Stimulated activated CD4-positive, alpha-beta T cell treated with anti-CD3 and anti-CD28 coated beads, Interleukin-1b, Interleukin-23, amount 100 ng/mL, for 1 hour (primary cell): ENCODE measurements at regions not wholly inside any gene's neighbourhood (a gene's known extent, or its start where the extent isn't known, plus 50 kb on each side); places are given as distances from the start of the nearest gene placed in this dataset.

ENCODE experiments used
- DNase-seq, 2 donors: peaks; one replicate each; pipeline ENCODE4 v3.0.0-alpha.2; 2020; ENCODE audit warnings: low read depth in 2 of 2

DNA sequence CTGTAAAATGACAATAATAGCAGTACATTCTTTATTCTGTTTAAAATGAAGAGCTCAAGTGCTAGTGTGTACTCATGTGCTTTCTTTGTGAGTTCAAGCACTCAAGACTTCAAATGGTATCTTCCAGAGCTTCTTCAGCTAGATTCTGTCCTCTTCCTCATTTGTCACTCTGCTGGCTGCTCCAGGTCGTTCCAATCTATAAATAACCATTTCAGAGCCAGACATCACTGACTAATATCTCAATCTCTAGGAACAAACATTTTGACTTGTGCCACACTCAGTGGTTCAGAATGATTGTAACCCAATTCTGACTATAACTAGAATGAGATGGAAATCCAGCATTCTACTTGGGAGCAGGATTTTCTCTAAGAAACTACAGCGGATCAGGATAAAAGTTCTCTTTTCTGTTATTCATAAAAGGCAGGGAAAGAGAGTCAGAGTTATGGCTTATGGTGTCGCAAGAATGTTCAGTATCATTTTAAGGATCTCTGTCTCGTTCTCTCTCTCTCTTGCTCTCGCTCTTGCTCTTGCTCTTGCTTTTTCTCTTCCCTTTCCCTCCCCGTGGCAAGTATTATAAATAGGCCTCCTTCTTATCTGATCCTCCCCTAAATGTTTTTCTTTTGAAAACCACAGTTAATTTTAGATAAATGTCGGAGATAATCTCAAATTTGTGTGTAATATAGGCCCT is 116.3 kb upstream of the MAF start:
- DNase-seq = no peak

DNA sequence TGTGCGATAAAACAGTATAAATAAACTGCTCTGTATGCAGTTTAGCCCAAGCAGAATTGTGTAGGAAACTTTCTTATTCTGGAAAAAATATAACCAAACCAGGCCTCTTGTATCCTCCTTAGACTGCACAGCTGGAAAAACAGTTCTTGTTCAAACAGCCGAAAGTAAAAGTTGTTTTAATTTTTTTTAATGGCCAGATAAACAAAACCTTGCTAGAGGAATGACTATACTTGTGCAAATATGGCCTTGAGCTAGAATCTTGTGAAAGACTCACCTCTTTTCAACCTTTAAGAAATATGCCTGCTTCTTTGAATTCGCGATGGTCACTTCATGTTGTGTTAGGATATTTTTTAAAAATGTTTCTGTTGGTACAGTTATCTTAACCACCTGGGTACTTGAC is 114.5 kb upstream of the MAF start:
- no peak for DNase-seq

DNA sequence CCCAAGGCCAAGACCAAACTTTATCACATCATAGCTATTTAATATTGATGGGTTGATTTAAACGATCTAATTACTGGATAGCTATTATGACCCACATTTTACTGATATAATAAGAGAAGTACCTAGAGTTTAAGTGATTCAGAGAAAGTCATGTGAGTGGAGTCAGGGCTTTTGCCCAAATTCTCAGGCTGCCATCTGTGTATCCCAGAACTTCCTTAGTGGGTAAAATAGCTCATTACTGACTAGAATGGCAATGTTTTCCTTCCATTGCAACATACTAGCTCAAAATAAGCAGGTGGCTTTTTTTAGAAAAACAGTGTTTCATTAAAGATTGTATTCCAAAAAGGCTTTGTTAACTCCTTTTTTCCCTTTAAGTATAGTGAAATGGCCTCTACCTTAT is 113.9 kb upstream of the MAF start:
- no peak for DNase-seq

DNA sequence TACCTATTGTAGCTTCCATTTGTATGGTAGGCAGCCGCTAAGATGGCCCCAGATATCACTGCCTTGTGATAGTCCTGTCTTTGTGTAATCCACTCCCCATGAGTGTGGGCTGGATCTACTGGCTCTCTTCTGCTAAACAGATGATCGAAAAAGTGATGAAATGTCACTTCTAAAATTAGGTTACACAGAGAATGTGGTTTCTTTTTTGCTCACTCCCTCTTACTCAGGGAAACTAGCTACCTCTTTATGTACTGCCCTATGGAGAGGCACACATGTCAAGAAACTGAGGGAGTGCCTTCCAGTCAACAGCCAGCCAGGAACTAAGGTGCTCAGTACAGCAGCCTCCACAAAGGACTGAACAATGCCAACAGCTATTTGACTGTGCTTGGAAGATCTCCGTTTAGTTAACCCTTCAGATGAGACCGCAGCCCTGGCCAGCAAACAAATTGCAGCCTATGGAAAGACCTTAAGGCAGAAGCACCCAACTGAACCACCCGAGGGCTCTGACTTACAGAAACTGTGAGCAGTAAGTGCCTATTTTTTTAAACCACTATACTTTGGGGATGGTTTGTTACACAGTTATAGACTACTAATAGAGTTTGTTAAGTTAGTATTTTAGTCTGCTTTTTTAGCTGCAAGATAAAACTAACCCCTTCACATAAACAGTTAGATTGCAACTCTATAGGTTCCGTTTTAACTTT is 113.2 kb upstream of the MAF start:
- DNase-seq = no peak

DNA sequence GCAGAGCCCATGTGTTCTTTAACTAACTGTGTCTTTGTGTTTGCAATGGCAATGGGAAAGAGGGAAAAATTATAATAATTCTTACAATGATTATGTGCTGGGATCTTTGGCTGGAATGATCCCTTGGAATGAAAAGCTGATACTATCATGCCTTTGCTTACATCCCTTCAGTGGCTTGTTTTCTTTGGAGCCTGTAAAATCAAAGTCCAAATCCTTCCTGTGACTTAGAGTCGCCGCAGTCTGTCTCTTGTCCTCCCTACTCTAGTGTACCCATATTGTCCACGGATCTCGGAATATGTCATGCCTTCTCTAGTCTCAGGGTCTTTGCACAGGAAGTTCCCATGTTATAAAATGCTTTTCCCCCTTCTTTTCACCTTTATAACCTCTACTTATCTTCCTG is 111.7 kb upstream of the MAF start:
- DNase-seq = no peak

DNA sequence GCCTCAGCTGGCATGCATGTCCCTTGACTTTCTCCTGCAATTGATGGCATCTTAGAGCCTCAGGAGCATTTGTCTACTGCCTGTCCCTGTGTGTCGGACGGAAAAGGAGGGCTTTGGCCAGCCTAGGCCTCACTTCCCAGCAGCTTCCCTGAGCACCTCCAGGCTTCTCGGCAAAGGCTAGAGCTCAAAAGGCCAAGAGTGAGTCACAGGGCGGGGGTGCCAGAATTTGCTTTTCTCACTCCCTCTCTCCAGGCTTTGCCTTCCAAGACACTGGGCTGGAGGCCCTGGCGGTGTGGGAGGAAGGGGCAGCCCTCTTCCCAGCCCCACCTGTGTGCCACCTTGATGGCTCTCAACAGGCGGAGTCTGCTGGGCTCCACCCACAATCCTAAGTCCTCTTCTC is 107.3 kb upstream of the MAF start:
- no peak for DNase-seq

DNA sequence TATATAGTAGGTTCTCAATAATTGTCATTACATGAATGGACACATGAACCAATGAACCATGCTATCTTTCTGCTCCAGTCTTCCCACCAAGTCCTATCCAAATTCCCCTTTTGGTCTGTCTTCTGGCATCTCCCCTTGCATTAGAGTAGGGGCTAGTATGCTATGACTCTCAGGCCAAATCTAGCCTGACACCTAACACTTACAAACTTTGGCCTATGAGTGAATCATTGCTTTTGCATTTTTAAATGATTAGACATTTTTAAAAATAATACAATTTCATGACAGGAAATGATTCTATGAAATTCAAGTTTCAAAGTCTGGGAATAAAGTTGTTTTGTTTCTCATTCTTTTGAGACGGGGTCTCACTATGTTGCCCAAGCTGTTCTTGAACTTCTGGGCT is 102.5 kb upstream of the MAF start:
- DNase-seq = no peak

DNA sequence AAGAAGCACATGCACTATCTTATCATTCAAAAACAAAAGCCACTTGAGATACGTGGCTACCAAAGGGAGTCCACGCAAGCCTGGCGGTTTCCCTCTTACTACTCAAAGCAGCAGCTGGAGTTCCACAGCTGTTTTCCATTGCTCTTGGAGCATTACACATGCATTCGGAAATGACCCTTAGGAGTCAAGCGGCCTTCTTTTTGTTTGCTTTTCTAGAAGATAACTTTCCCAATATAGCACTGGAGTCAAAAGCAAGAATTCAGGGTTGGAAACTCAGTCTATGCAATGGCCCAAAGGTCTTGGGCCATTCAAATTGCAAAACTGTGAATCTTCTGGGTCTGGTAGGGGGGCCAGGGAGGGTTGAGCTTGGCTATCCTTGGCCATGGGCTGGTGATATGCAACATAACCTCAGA is 97.8 kb upstream of the MAF start:
- no peak for DNase-seq

DNA sequence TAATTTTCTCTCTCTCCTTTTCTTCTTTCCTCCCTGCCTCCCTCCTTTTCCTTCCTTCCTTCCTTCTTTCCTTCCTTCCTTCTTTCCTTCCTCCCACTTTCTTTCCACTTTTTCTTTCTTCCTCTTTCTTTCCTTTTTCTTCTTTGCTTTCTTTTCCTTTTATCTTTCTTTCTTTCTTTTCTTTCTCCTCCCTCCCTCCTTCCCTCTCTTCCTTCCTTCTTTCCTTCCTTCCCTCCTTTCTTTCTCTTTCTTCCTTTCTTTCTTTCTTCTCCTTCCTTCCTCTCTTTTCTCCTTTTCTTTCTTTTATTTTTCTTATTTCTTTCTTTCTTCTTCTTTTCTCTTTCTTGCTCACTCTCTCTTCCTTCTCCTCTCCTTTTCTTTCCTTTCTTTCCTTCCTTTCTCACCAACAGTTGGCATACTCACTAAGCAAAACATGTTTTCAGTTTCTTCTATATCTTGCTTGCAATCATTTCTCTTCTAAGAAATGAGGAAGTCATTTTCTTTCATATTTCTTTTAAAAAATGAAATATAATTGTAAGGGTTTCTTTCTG is 97.1 kb upstream of the MAF start:
- no peak for DNase-seq

DNA sequence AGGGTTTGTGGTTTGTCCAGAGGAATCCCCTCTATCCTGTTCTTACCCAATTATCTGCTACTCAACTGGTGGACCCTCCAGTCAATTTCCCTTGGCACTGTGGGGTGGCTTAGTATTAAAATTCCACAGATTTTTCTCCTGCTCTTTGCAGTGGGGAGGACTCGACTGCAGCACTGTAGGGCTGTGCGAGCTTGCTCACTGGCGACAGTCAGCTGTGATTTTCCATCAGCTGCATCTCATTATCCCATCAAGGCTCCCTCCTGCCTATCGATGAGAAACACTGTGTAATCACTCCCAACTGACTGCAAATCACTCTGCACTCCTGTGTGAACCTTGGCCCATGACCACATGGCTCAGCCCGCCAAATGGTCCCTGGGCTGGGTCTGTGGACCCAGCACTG is 90.5 kb upstream of the MAF start:
- DNase-seq = no peak

DNA sequence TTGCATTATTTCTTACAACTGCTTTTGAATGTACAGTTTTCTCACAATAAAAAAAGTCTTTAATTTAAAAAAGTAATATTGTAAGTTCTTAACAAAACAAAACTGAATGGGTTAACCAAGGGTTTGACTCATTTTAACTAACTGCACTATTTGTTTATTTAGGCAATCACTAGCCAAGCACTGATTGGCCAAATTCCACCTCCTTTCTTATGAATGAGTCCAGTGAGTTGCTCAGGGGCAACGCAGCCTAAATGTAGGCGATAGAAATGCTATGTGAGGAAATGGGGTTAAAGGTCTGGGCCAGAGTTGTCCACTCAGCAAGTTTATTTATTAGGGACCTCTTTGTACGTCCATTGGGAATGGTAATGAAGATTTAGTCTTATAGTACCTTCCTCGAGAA is 89.6 kb upstream of the MAF start:
- no peak for DNase-seq

DNA sequence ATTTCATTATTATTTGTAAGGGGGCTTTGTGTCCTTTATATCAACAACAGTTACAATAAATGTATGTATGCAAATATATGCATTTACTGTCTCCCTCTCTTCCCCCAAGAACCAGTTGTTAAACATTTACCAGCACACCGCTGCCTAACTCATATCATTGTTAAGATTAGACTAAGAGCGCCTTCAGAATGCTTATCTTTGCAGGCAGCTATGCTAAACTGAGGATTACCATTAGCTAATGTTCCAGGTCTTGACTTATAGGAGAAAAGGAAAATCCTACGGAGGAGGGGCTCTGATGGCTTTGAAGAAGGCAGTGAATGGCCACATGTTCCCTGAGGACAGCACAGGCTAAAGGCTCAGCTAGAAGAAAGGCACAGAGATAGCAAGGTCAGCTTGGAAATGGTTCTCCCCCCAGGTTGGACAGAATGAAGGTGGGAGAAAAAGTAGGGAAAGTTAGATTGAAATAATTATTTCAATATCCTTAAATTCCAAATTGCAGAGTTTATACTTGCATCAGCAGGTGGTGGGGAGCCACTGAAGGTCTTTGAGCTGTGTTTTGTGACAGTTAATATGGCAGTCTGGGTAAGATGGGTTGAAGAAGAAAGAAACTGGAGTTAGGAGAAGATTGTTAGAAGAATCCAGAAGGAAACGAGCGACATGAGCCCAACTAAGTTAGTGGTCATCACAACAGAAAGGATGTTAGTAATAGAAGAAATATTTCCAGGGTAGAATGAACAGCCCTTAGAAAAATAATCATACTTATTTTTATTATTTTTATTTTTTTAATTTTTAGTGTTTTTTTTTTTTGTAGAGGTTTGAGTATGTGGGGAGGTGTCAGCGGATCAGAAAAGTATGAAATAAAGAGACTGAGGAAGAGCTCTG is 87.0 kb upstream of the MAF start:
- DNase-seq = no peak

DNA sequence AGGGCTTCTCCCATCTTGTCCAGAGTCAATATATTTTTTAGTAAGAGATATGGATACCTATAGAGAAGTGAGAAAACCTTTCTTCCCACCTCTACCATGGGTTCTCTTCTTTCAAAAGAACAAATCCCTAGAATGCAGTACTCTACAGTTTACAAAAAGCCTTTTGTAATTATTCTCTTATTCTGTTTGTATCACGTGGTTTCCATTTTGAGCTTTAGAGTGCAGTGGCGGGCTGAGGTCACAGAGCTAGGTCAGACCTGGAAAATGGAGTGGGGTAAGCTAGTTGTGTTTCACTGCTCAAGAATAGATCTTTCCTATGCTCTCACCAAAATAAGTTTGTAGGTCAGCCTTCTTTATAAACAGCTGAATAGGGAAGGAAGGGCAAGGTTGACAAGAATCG is 85.3 kb upstream of the MAF start:
- DNase-seq = no peak

DNA sequence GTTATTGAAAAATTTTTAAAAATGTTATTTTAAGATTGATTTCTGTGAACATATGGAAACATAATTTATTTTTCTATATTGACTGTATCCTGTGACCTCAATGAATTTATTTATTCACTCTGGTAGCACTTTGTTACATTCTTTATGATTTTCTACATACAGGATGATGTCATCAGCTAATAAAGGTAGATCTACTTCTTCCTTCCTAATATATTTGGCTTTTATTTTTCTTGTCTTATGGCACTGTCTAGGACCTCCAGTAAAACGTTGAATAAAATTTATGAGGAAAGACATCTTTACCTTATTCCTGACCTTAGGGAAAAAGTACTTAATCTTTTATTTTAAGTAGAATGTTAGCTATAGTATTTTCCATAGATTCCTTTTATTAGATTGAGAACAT is 78.8 kb upstream of the MAF start:
- DNase-seq = no peak

DNA sequence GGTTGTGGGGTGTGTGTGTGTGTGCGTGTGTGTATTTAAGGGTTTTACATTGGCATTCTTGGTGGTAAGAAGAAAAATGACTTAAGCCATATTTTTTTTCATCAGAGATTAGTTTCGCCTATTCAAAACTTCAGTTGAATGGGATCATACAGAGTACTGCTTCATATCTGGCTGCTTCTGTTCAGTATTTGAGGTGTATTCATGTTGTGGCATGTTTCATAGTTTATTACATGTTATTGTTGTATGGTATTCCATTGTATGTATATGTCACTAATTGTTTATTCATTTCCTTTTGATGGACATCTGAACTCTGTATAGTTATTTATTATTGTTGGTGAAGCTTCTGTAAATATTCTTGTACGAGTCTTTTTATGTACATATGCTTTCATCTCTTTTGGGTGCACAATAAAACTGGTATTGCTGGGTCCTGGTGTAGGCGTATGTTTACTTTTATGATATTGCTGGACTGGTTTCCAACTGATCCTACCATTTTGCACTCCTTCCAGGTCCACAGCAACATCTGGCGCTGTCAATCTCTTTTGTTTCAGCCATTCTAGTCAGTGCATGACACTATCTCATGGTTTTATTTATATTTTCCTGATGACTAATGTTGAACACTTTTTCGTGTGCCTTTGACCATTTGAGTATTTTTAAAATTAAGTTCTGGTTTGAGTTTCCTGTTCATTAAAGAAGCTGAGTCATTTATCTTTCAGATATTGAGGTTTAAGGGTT is 77.4 kb upstream of the MAF start:
- no peak for DNase-seq

DNA sequence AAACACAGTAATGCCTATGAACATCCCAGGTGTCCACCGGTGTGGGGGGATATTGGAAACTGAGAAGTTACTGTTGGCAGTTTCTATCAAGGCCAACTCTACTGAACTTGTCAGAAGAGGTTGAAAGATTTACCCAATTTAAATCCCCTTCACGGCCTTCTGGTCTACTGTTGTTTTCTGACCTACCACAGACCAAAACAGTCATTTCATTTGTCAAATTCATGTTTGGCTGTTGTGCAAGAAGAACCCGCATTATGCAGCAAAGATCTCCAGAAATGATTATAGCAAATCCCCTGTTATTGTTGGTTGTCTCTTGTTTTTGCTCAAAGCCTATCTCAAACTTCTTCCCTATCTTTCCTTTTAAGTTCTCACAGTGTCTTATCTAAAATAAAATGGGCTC is 73.1 kb upstream of the MAF start:
- no peak for DNase-seq

DNA sequence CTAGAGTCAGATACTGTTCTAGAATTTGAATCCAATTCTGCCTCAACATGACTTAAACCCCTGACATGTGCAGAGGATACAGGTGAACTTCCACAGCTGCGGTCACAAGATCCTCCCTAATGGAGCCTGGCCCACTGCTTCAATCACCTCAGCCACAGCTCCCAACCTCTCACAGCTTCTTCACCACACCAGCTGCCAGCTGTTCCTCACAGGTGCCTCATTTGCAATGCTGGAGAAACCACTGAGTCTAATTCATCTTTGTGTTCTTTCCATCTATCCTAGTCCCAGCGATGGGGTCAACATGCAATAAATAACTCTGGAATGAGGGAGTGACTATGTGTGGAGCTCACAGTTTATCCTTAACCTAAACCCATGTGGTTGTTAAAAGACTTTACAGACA is 72.0 kb upstream of the MAF start:
- DNase-seq = no peak

DNA sequence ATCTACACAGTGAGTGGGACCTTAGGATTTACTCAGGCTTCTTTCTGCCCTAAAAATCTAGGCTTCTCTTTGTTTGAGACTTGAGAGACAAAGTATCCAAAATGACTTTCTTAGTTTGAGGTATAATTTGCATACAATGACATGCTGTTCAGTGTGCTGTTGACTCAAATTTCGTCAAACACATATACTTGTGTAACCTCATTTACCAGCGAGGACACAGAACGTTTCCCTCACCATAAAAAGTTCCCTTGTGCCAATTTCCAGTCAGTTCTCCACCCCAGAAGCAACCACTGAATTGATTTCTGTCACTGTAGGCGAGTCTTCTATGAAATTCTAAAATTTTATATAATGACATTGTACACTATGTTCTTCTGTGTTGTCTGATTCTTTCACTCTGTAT is 68.0 kb upstream of the MAF start:
- no peak for DNase-seq

DNA sequence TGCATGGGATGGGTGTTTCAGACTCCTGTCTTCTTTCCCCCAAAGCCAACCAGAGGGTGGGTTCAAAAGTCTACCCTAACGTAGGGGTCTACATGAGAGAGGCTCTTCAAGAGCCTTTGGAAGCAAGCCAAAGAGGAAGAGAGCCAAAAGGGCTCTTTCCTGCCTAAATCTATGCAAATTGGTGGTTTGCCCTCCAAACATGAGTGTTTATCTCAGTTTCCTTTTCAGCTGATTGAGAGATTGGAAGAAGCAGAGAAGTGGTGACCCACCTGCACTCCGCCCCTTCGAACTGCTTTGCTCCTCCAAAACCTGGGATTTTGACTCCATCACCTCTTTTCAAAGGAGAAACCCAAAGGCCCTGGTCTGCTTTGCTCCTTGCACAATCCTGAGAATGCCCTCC is 65.4 kb upstream of the MAF start:
- DNase-seq = no peak

DNA sequence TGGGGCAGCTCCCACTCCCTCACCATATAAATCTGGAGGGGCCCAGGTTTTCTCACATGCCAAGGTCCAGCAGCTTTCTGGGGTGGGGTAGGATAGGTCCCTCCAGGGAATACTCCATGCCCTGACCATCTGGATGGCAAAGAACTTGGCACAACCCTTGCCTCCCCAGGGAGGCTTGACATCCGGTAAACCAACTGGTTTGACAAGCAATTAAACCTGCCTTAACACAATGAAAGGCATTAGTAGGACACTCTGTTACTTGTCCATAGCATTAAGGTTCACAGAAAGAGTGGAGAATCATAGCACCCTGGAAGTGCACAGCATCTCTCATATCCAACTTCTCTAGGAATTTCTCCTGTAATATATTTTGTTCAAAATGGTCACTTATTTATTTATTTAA is 63.9 kb upstream of the MAF start:
- DNase-seq = no peak

DNA sequence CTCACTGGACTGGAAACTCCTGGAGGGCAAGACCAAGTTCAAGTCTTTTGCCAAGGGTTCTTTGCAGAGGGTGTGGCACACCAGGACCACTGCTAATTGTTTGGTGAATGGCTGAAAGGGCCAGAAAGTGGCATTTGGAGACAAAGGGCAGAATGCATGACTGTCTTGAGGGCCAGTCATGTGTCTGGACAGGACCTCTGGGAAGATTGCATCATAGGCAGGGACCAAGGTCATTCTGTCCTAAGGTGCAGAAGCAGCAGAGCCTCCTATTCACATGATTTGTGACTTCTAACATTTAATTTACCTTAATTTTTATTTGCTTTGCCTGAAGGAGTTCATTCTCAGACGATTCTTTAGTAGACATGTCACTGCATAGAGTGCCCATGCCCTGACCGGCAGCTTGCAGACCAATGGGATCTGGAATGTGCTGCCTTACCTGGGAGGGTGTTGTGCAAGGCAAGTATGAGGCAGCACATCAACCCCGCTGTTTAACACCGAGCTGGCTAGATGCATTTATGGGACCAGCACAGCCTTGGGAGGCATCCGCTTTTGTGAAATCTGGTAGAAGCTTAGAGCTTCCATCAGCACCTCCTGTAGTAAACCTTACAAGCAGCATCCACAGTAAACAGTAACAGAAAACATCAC is 62.3 kb upstream of the MAF start:
- no peak for DNase-seq
